PC-9 (cell line): ENCODE measurements at regions not wholly inside any gene's neighbourhood (a gene's known extent, or its start where the extent isn't known, plus 50 kb on each side); places are given as distances from the start of the nearest gene placed in this dataset.

Experiments
- BruUV-seq: library from RNA; stranded (reverse); fragments of 400-500 nt; replicated peaks from 2 replicates; lab custom pipeline; 2021; lab: Mats Ljungman, UMichigan
- CTCF ChIA-PET: fragments of 300-600 bp; sonication (Branson Sonifier 250); formaldehyde crosslinking; loops from one replicate; lab custom pipeline; 2022; ENCODE audit warnings: antibody characterized with exemption; lab: Charles Lee
- POLR2A ChIA-PET: fragments of 300-600 bp; sonication (Branson Sonifier 250); formaldehyde crosslinking; loops from one replicate; lab custom pipeline; 2022; ENCODE audit warnings: antibody characterized with exemption; ENCODE audit not compliant: unreplicated experiment; lab: Charles Lee
- DNase-seq, 2 experiments: peaks; one replicate each; pipeline versions ENCODE4 v3.0.0 to v3.0.0-alpha.2; 2015 to 2022; ENCODE audit warnings: mixed read lengths in 1 of 2
- H2AFZ ChIP-seq: fragments of 200-600 bp; sonication (generic); 2 replicates; pipeline ENCODE4 v1.8.1; 2017; ENCODE audit warnings: antibody characterized with exemption
- H3F3A ChIP-seq: fragments of 200-600 bp; sonication (generic); 2 replicates; pipeline ENCODE4 v1.8.1; 2017; ENCODE audit warnings: antibody characterized with exemption, mild to moderate bottlenecking, low read depth; ENCODE audit not compliant: insufficient read depth
- H3K27ac ChIP-seq: fragments of 200-600 bp; sonication (generic); 2 replicates; pipeline ENCODE4 v1.6.1; 2016; ENCODE audit warnings: mixed run types
- H3K27me3 ChIP-seq: fragments of 200-600 bp; sonication (generic); 2 replicates; pipeline ENCODE4 v1.6.1; 2016; ENCODE audit warnings: low read depth, mixed run types; ENCODE audit not compliant: insufficient read depth
- H3K36me3 ChIP-seq: fragments of 200-600 bp; sonication (generic); 2 replicates; pipeline ENCODE4 v1.6.1; 2016; ENCODE audit warnings: low read depth, mixed run types
- H3K4me1 ChIP-seq: fragments of 200-600 bp; sonication (generic); replicated peaks from 2 replicates; pipeline ENCODE4 v1.6.1; 2016; ENCODE audit warnings: mixed run types; ENCODE audit not compliant: insufficient read depth
- H3K4me2 ChIP-seq: fragments of 200-600 bp; sonication (generic); 2 replicates; pipeline ENCODE4 v1.6.1; 2017; ENCODE audit warnings: mixed run types
- H3K4me3 ChIP-seq: fragments of 200-600 bp; sonication (generic); 2 replicates; pipeline ENCODE4 v1.6.1; 2016; ENCODE audit warnings: mixed run types
- H3K79me2 ChIP-seq: fragments of 200-600 bp; sonication (generic); 2 replicates; pipeline ENCODE4 v1.6.1; 2017; ENCODE audit warnings: low read depth, mixed run types
- H3K9me2 ChIP-seq: fragments of 200-600 bp; sonication (generic); 2 replicates; pipeline ENCODE4 v1.8.1; 2017; ENCODE audit warnings: mild to moderate bottlenecking; ENCODE audit not compliant: insufficient read depth
- H3K9me3 ChIP-seq: fragments of 200-600 bp; sonication (generic); 2 replicates; pipeline ENCODE4 v1.8.1; 2016; ENCODE audit warnings: low read depth; ENCODE audit not compliant: insufficient read depth
- H4K20me1 ChIP-seq: fragments of 200-600 bp; sonication (generic); 2 replicates; pipeline ENCODE4 v1.8.1; 2017; ENCODE audit not compliant: insufficient read depth
- EZH2 ChIP-seq: fragments of 200-600 bp; sonication (generic); IDR thresholded peaks from 2 replicates; pipeline ENCODE4 v1.8.0; 2017; ENCODE audit warnings: antibody characterized with exemption, low read depth
- intact Hi-C: fragments of 100-400 bp; cut with micrococcal nuclease; formaldehyde crosslinking; loops from one replicate; pipeline ENCODE4 v1.10.0; 2022; ENCODE audit not compliant: unreplicated experiment
- TF ChIP-seq, protein P1 (sequence below): fragments of 200-600 bp; sonication (generic); conservative IDR thresholded peaks from 2 replicates; pipeline ENCODE4 v1.6.1; 2017; ENCODE audit warnings: mixed run types, antibody characterized with exemption, mild to moderate bottlenecking, moderate library complexity

- Histone ChIP-seq H3K9me3 (no peaks in the 10 kb centered on the region), H3K4me2 (no peak overlapping the region), H3K79me2 (no peaks in the 10 kb centered on the region), H3K9me2 (no peaks in the 10 kb centered on the region), H3K27me3 (no peaks in the 10 kb centered on the region), H3K4me1 (no peaks in the 10 kb centered on the region), H3F3A (no peaks in the 10 kb centered on the region), H3K27ac (no peak overlapping the region), H2AFZ (no peak overlapping the region), H3K4me3 (no peak overlapping the region), H4K20me1 (no peaks in the 10 kb centered on the region), H3K36me3 (no peaks in the 10 kb centered on the region)
- ChIA-PET POLR2A (no interaction called here), CTCF (no interaction called here)
- DNase-seq, result no peak
- no TSS peak for BruUV-seq
- intact Hi-C loops, result no loop called here
- TF ChIP-seq EZH2, result no peak
- TF ChIP-seq, protein P1, sequence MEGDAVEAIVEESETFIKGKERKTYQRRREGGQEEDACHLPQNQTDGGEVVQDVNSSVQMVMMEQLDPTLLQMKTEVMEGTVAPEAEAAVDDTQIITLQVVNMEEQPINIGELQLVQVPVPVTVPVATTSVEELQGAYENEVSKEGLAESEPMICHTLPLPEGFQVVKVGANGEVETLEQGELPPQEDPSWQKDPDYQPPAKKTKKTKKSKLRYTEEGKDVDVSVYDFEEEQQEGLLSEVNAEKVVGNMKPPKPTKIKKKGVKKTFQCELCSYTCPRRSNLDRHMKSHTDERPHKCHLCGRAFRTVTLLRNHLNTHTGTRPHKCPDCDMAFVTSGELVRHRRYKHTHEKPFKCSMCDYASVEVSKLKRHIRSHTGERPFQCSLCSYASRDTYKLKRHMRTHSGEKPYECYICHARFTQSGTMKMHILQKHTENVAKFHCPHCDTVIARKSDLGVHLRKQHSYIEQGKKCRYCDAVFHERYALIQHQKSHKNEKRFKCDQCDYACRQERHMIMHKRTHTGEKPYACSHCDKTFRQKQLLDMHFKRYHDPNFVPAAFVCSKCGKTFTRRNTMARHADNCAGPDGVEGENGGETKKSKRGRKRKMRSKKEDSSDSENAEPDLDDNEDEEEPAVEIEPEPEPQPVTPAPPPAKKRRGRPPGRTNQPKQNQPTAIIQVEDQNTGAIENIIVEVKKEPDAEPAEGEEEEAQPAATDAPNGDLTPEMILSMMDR, result no peak
These were observed 572.1 kb downstream of the REEP3 start for GRCh38 chr10:64093304-64093703.

DNA sequence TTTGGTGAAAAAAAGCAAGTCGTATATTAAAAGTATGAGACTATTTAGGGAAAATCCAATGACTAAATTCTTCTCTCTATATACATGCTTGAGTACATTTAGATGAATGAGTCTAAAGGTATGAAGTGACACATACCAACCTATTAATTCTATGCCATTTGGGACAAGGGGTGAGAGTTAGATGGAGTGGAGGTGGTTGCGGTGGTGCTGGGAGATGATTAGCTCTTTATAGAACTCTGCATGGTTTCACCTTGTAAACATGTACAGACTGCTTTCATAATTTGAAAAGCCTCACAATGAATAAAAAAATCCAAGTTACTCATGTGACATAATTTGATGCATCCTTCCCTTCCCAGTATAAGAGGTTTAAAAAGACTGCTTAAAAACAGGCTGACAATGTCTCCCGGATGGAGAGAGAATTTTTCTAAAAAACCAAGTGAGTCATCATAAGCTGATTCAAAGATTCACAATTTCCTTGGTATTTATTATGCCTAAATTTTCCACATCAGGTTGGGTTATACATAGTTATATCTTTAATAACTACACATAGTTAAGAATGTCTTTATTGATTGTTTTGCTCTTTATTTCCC, 572.8 kb downstream of the REEP3 start:
- H3K27ac ChIP-seq, result no peak overlapping the region
- BruUV-seq, result no TSS peak
- CTCF ChIA-PET, result no interaction called here

DNA sequence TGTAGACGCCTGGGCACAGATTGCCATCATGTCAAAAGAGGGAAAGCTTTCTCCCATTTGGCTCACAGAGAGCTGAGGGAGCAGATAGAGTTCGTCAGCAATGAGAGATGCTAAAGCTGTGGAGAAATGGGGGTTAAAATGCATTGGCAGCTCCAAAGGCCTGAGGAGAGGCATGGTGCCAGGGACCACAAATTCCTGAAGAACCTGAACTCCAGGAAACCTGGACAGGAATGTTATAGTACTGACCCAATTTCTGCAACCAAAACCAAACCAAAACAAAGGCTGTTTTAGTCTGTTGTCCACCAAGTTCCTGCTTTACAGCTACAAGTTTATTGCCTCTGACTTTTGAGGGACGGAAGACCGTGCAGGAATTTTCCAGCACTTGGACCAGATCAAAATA, 575.7 kb downstream of the REEP3 start:
- Histone ChIP-seq H2AFZ (no peak overlapping the region), H3K27ac (no peak overlapping the region), H3K27me3 (no peaks in the 10 kb centered on the region), H3K9me2 (no peaks in the 10 kb centered on the region), H4K20me1 (no peaks in the 10 kb centered on the region), H3K79me2 (no peaks in the 10 kb centered on the region), H3K4me2 (no peak overlapping the region), H3F3A (no peaks in the 10 kb centered on the region), H3K9me3 (no peaks in the 10 kb centered on the region), H3K4me1 (no peaks in the 10 kb centered on the region), H3K4me3 (no peak overlapping the region), H3K36me3 (no peaks in the 10 kb centered on the region)
- TF ChIP-seq, protein P1, result no peak
- no peak for TF ChIP-seq EZH2
- ChIA-PET POLR2A (no interaction called here), CTCF (no interaction called here)
- no TSS peak for BruUV-seq
- intact Hi-C loops, result no loop called here
- no peak for DNase-seq

More for the DNA sequence above, 572.8 kb downstream of the REEP3 start:
- no peaks in the 10 kb centered on the region for H3K27me3 ChIP-seq
- no peak overlapping the region for H2AFZ ChIP-seq
- no peaks in the 10 kb centered on the region for H4K20me1 ChIP-seq
- no peaks in the 10 kb centered on the region for H3K36me3 ChIP-seq
- H3K9me3 ChIP-seq, result no peaks in the 10 kb centered on the region
- H3K4me1 ChIP-seq, result no peaks in the 10 kb centered on the region
- no peak for DNase-seq
- POLR2A ChIA-PET, result no interaction called here
- no peaks in the 10 kb centered on the region for H3F3A ChIP-seq
- no peak overlapping the region for H3K4me3 ChIP-seq
- H3K79me2 ChIP-seq, result no peaks in the 10 kb centered on the region
- H3K9me2 ChIP-seq, result no peaks in the 10 kb centered on the region
- intact Hi-C loops, result no loop called here
- H3K4me2 ChIP-seq, result no peak overlapping the region
- TF ChIP-seq, protein P1, result no peak
- no peak for TF ChIP-seq EZH2
